ENCODE measurements at regions not wholly inside any gene's neighbourhood (a gene's known extent, or its start where the extent isn't known, plus 50 kb on each side); places are given as distances from the start of the nearest gene placed in this dataset.

DNA sequence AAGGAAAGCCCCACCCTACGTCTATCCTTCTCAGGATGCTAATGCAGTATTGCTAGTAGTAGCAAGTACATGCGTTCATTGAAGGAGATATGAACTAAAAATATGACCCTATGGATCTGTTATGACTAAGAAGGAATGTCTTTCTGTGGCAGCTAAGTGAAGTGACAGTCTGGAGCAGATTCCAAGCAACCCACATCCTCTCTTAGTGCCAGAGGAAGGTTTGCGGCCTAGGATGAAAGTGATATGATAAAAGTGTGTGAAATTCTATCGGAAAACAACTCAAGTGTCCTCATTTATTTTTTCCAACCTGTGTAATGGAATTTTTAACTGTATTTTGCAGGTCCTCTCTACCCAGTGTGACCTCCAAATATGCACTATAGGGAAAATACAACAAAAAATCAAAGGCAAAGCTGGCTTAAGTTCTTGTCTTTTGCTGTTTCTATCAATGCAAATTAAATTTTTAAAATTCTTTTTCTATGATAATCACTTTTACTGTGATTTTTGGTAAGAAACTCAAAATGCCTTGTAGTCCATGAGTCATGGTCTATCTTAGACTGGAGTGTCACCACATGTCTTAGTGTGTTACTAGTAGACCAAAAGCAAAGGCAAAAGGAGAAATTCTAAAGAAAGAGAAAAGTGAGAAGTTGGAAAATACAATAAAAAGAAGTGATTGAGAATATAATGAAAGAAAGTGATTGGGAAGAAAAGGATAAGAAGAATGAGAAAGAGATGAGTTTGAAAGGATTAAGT lies 161.2 kb upstream of the TMCO5A start:
- TF ChIP-seq POLR2A (IDR thresholded peaks at IDR 0.05; ENCODE audit: low read depth, low read length) (no peak), POLR2AphosphoS5 (IDR thresholded peaks at IDR 0.05; ENCODE audit: low read depth, low read length) (no peak), TAF1 (IDR thresholded peaks at IDR 0.05; ENCODE audit: borderline replicate concordance, low read depth, low read length) (no peak)
